Endothelial cell of umbilical vein (primary cell): ENCODE measurements at regions not wholly inside any gene's neighbourhood (a gene's known extent, or its start where the extent isn't known, plus 50 kb on each side); places are given as distances from the start of the nearest gene placed in this dataset.

ENCODE experiments used
- BruUV-seq: library from RNA; stranded (reverse); fragments of 400-500 nt; replicated peaks from 2 replicates; lab custom pipeline; 2021; lab: Mats Ljungman, UMichigan
- CTCF ChIA-PET: fragments of 300-600, 350-600 bp; sonication (Branson Sonifier 250); formaldehyde crosslinking; loops from one replicate; lab custom pipeline; 2021; ENCODE audit warnings: antibody characterized with exemption, inconsistent platforms; lab: Charles Lee
- POLR2A ChIA-PET: fragments of 300-600, 350-600 bp; sonication (Branson Sonifier 250); formaldehyde crosslinking; loops from one replicate; lab custom pipeline; 2021; ENCODE audit warnings: antibody characterized with exemption, inconsistent platforms; lab: Charles Lee
- DNase-seq: peaks from one replicate; pipeline ENCODE4 v3.0.0-alpha.2; 2011; ENCODE audit warnings: low read depth, low spot score
- FAIRE-seq: peaks from 2 replicates; lab custom pipeline; 2011; peaks lifted over from hg19 to GRCh38; lab: Jason Lieb, UNC
- H2AFZ ChIP-seq: 2 replicates; pipeline ENCODE4 v1.6.0; 2012; ENCODE audit warnings: low read depth, low read length, control low read depth, inconsistent platforms
- H3K27ac ChIP-seq: 2 replicates; pipeline ENCODE4 v1.5.1; 2011; ENCODE audit warnings: low read depth, mild to moderate bottlenecking, control low read depth, low read length, moderate library complexity; ENCODE audit not compliant: insufficient read depth
- H3K27me3 ChIP-seq, 2 experiments: 2 replicates each; pipeline versions ENCODE4 v1.6.0 to v1.6.1; 2011; ENCODE audit warnings: low read length in 2 of 2, mixed read lengths in 1 of 2; ENCODE audit not compliant: control insufficient read depth in 2 of 2, insufficient read depth in 2 of 2
- H3K36me3 ChIP-seq, 2 experiments: 2 replicates in 1 of 2; 3 replicates in 1 of 2; pipeline ENCODE4 v1.5.1; 2011; ENCODE audit warnings: low read length in 2 of 2, mild to moderate bottlenecking in 1 of 2, moderate library complexity in 1 of 2; ENCODE audit not compliant: control insufficient read depth in 2 of 2, insufficient read depth in 2 of 2; ENCODE audit errors: extremely low read depth in 1 of 2
- H3K4me1 ChIP-seq: 3 replicates; pipeline ENCODE4 v1.5.1; 2011; ENCODE audit warnings: mild to moderate bottlenecking, low read length; ENCODE audit not compliant: control insufficient read depth, insufficient read depth; ENCODE audit errors: extremely low read depth
- H3K4me2 ChIP-seq: 2 replicates; pipeline ENCODE4 v1.6.1; 2011; ENCODE audit warnings: low read length, control low read depth, mixed read lengths; ENCODE audit not compliant: insufficient read depth
- H3K4me3 ChIP-seq, 3 experiments: fragments of 200-600 bp in 1 of 3; sonication (generic), shearing (Covaris generic) in 1 of 3; replicated peaks in 1 of 3; 2 replicates each; pipeline ENCODE4 v1.5.1; 2011 to 2016; ENCODE audit warnings: control low read depth in 3 of 3, low read length in 3 of 3, mild to moderate bottlenecking in 2 of 3, inconsistent platforms in 1 of 3, low read depth in 1 of 3, moderate library complexity in 1 of 3; ENCODE audit not compliant: insufficient read depth in 1 of 3
- H3K79me2 ChIP-seq: 2 replicates; pipeline ENCODE4 v1.6.0; 2012; ENCODE audit warnings: low read length, inconsistent platforms; ENCODE audit not compliant: control insufficient read depth, insufficient read depth
- H3K9ac ChIP-seq: replicated peaks from 2 replicates; pipeline ENCODE3; 2011; ENCODE audit warnings: low read length, control low read depth; ENCODE audit not compliant: insufficient read depth; ENCODE audit errors: extremely low read depth
- H3K9me1 ChIP-seq: replicated peaks from 3 replicates; pipeline ENCODE4 v1.6.0; 2011; ENCODE audit warnings: mild to moderate bottlenecking, low read length; ENCODE audit not compliant: control insufficient read depth, insufficient read depth; ENCODE audit errors: extremely low read depth
- H3K9me3 ChIP-seq: replicated peaks from 2 replicates; pipeline ENCODE4 v1.5.1; 2012; ENCODE audit warnings: low read length, inconsistent platforms; ENCODE audit not compliant: control insufficient read depth, insufficient read depth
- H4K20me1 ChIP-seq: replicated peaks from 2 replicates; pipeline ENCODE3; 2011; ENCODE audit warnings: mild to moderate bottlenecking, low read length; ENCODE audit not compliant: control insufficient read depth, insufficient read depth; ENCODE audit errors: extremely low read depth
- CTCF ChIP-seq, 2 donors: IDR thresholded peaks; 1 replicate in 1 of 2; 2 replicates in 1 of 2; pipeline ENCODE4 v1.5.1; 2011; ENCODE audit warnings: low read length in 2 of 2, mild to moderate bottlenecking in 2 of 2, moderate library complexity in 2 of 2, control low read depth in 1 of 2, inconsistent platforms in 1 of 2, low read depth in 1 of 2; ENCODE audit not compliant: insufficient read depth in 1 of 2; ENCODE audit errors: extremely low read depth in 1 of 2
- EZH2 ChIP-seq: IDR thresholded peaks from 2 replicates; pipeline ENCODE4 v1.6.1; 2012; ENCODE audit warnings: borderline replicate concordance, low read depth, mild to moderate bottlenecking, moderate library complexity, low read length, inconsistent platforms; ENCODE audit not compliant: severe bottlenecking
- FOS ChIP-seq: IDR thresholded peaks from 2 replicates; pipeline ENCODE4 v1.6.1; 2011; ENCODE audit warnings: mild to moderate bottlenecking, low read length, moderate library complexity, borderline replicate concordance; ENCODE audit not compliant: insufficient read depth
- GATA2 ChIP-seq: IDR thresholded peaks from 2 replicates; pipeline ENCODE4 v1.7.0; 2011; ENCODE audit warnings: low read depth, mild to moderate bottlenecking, moderate library complexity, mixed read lengths, low read length; ENCODE audit not compliant: insufficient read length, insufficient read depth
- JUN ChIP-seq: IDR thresholded peaks from 2 replicates; pipeline ENCODE4 v1.6.1; 2011; ENCODE audit warnings: borderline replicate concordance, low read depth; ENCODE audit not compliant: insufficient read length, insufficient read depth
- MAX ChIP-seq: IDR thresholded peaks from 2 replicates; pipeline ENCODE4 v1.6.1; 2011; ENCODE audit not compliant: insufficient read depth, insufficient read length
- MYC ChIP-seq: IDR thresholded peaks from one replicate; pipeline ENCODE4 v1.6.1; 2011; ENCODE audit warnings: mild to moderate bottlenecking, low read depth, low read length
- POLR2A ChIP-seq: IDR thresholded peaks from 2 replicates; pipeline ENCODE4 v1.6.1; 2012; ENCODE audit warnings: low read depth, mild to moderate bottlenecking, control low read depth, low read length
- POLR2AphosphoS5 ChIP-seq: IDR thresholded peaks from 2 replicates; pipeline ENCODE4 v1.6.1; 2012; ENCODE audit warnings: low read depth, mild to moderate bottlenecking, control low read depth, low read length, moderate library complexity; ENCODE audit not compliant: insufficient read depth
- dilution Hi-C: fragments of 300-500 bp; cut with MboI; formaldehyde crosslinking; loops from one replicate; pipeline ENCODE4 v1.15.0; 2019; ENCODE audit warnings: low sequenced_read_pairs; ENCODE audit not compliant: extremely low pct_ligation_motif_present
- intact Hi-C: fragments of 100-400 bp; cut with micrococcal nuclease; formaldehyde crosslinking; loops from one replicate; pipeline ENCODE4 v1.10.0; 2022

GRCh38 chr2:4029081-4029480, 325.7 kb downstream of the DCDC2C start:
- Histone ChIP-seq H3K27ac (no peak overlapping the region), H4K20me1 (no peaks in the 10 kb centered on the region), H3K4me2 (no peak overlapping the region), H3K27me3 (no peaks in the 10 kb centered on the region), H3K4me1 (no peaks in the 10 kb centered on the region), H3K36me3 (no peaks in the 10 kb centered on the region), H3K9me3 (no peaks in the 10 kb centered on the region), H3K79me2 (no peaks in the 10 kb centered on the region), H3K9ac (no peak overlapping the region), H3K4me3 (no peak overlapping the region), H2AFZ (no peak overlapping the region), H3K9me1 (no peaks in the 10 kb centered on the region)
- FAIRE-seq: no peak
- DNase-seq: no peak
- BruUV-seq: no TSS peak
- POLR2A ChIA-PET: no interaction called here
- CTCF ChIA-PET: no interaction called here
- TF ChIP-seq GATA2 (no peak), JUN (no peak), MAX (no peak), EZH2 (no peak), MYC (no peak), POLR2A (no peak), POLR2AphosphoS5 (no peak), FOS (no peak), CTCF (IDR thresholded peaks at IDR 0.05; ENCODE audit: extremely low read depth in 1 of 2, insufficient read depth in 1 of 2, low read depth in 1 of 2, low read length in 2 of 2) (no peak)
- dilution Hi-C loops (no loop called here), intact Hi-C loops (no loop called here)
